Activated CD4-positive, CD25-positive, alpha-beta regulatory T cell treated with anti-CD3 and anti-CD28 coated beads, Interleukin-2, amount 50 U/mL, for 24 hours (primary cell): ENCODE measurements at regions not wholly inside any gene's neighbourhood (a gene's known extent, or its start where the extent isn't known, plus 50 kb on each side); places are given as distances from the start of the nearest gene placed in this dataset.
"Not testable (repeated sequence)": the region's sequence is repeated elsewhere in the genome, so short reads cannot be mapped to it uniquely, and the experiment has no call there.

ENCODE experiments used
- ATAC-seq, 2 donors: fragments of 150-1000 bp; cut with Tn5 transposase; one replicate each; pipeline ENCODE4 v1.10.0; 2021; ENCODE audit warnings: mild to moderate bottlenecking in 1 of 2, moderate library complexity in 1 of 2

- peak; percentile 71 for ATAC-seq
Observed at GRCh38 chr14:35932659-35933159, 106.6 kb downstream of the BRMS1L start.

GRCh38 chr14:35932136-35932535 lies 106.0 kb downstream of the BRMS1L start:
- no peak for ATAC-seq

- no peak for ATAC-seq
Observed at GRCh38 chr14:35931346-35931745, 105.2 kb downstream of the BRMS1L start.

- no peak for ATAC-seq
Observed at GRCh38 chr14:35929186-35929585, 103.0 kb downstream of the BRMS1L start.

- no peak for ATAC-seq
Observed at GRCh38 chr14:35927727-35928126, 101.6 kb downstream of the BRMS1L start.

- ATAC-seq: no peak
Observed at GRCh38 chr14:35925319-35925718, 99.2 kb downstream of the BRMS1L start.

GRCh38 chr14:35922590-35922989 lies 96.5 kb downstream of the BRMS1L start:
- ATAC-seq: not testable (repeated sequence)

- ATAC-seq: no peak
Observed at GRCh38 chr14:35921745-35922144, 95.6 kb downstream of the BRMS1L start.
